Activated naive CD4-positive, alpha-beta T cell treated with anti-CD3 and anti-CD28 coated beads for 36 hours (primary cell): ENCODE measurements at regions not wholly inside any gene's neighbourhood (a gene's known extent, or its start where the extent isn't known, plus 50 kb on each side); places are given as distances from the start of the nearest gene placed in this dataset.

Experiments used
- CTCF ChIA-PET: fragments of 350-600 bp; sonication (Branson Sonifier 250); formaldehyde crosslinking; loops from one replicate; lab custom pipeline; 2021; ENCODE audit warnings: antibody characterized with exemption; lab: Charles Lee
- DNase-seq: peaks from one replicate; pipeline ENCODE4 v3.0.0-alpha.2; 2020
- H3K27ac Mint-ChIP-seq: one replicate; pipeline ENCODE4 v1.8.0; 2021; ENCODE audit warnings: mild to moderate bottlenecking, mixed read lengths
- H3K27me3 Mint-ChIP-seq: one replicate; pipeline ENCODE4 v1.8.0; 2021; ENCODE audit warnings: low read depth, mixed read lengths
- H3K36me3 Mint-ChIP-seq: one replicate; pipeline ENCODE4 v1.8.0; 2021; ENCODE audit warnings: low read depth, mixed read lengths
- H3K4me1 Mint-ChIP-seq: one replicate; pipeline ENCODE4 v1.8.0; 2021; ENCODE audit warnings: low read depth, mixed read lengths
- H3K4me3 Mint-ChIP-seq: one replicate; pipeline ENCODE4 v1.8.0; 2021; ENCODE audit warnings: mild to moderate bottlenecking, moderate library complexity, mixed read lengths
- H3K9me3 Mint-ChIP-seq: one replicate; pipeline ENCODE4 v1.8.0; 2021; ENCODE audit warnings: mixed read lengths
- intact Hi-C: fragments of 100-400 bp; cut with micrococcal nuclease; formaldehyde crosslinking; loops from one replicate; pipeline ENCODE4 v1.15.1; 2023

- no peak for DNase-seq
- intact Hi-C loops, result no loop called here
- Mint-ChIP-seq H3K4me1 (no peaks in the 10 kb centered on the region), H3K27me3 (peaks cover 2% of the 10 kb centered on the region), H3K27ac (no peak overlapping the region), H3K4me3 (no peak overlapping the region), H3K36me3 (no peaks in the 10 kb centered on the region), H3K9me3 (peaks cover 10% of the 10 kb centered on the region)
- CTCF ChIA-PET, result no interaction called here
Observed at GRCh38 chr11:131274233-131274632, 96.2 kb upstream of the NTM start.

- Mint-ChIP-seq H3K36me3 (no peaks in the 10 kb centered on the region), H3K27ac (no peak overlapping the region), H3K4me3 (no peak overlapping the region), H3K9me3 (peaks cover 7% of the 10 kb centered on the region), H3K27me3 (peaks cover 2% of the 10 kb centered on the region), H3K4me1 (no peaks in the 10 kb centered on the region)
- intact Hi-C loops, result no loop called here
- CTCF ChIA-PET, result no interaction called here
- DNase-seq, result no peak
Observed at GRCh38 chr11:131275580-131275979, 94.8 kb upstream of the NTM start.

GRCh38 chr11:131278472-131278871 is 91.9 kb upstream of the NTM start:
- H3K27ac Mint-ChIP-seq, result no peak overlapping the region
- no peaks in the 10 kb centered on the region for H3K27me3 Mint-ChIP-seq
- CTCF ChIA-PET, result no interaction called here
- no peak overlapping the region for H3K4me3 Mint-ChIP-seq
- no peaks in the 10 kb centered on the region for H3K36me3 Mint-ChIP-seq
- no peaks in the 10 kb centered on the region for H3K9me3 Mint-ChIP-seq
- DNase-seq, result no peak
- no peaks in the 10 kb centered on the region for H3K4me1 Mint-ChIP-seq
- intact Hi-C loops, result no loop called here

GRCh38 chr11:131279654-131280384 is 90.6 kb upstream of the NTM start:
- no peak overlapping the region for H3K4me3 Mint-ChIP-seq
- H3K9me3 Mint-ChIP-seq, result no peaks in the 10 kb centered on the region
- no peaks in the 10 kb centered on the region for H3K27me3 Mint-ChIP-seq
- no peaks in the 10 kb centered on the region for H3K4me1 Mint-ChIP-seq
- H3K36me3 Mint-ChIP-seq, result no peaks in the 10 kb centered on the region
- CTCF ChIA-PET, result no interaction called here
- H3K27ac Mint-ChIP-seq, result no peak overlapping the region
- no peak for DNase-seq
- intact Hi-C loops, result no loop called here

GRCh38 chr11:131281316-131281715 is 89.1 kb upstream of the NTM start:
- intact Hi-C loops, result no loop called here
- no peak overlapping the region for H3K27ac Mint-ChIP-seq
- H3K4me3 Mint-ChIP-seq, result no peak overlapping the region
- H3K4me1 Mint-ChIP-seq, result no peaks in the 10 kb centered on the region
- CTCF ChIA-PET, result no interaction called here
- no peak for DNase-seq
- H3K9me3 Mint-ChIP-seq, result no peaks in the 10 kb centered on the region
- H3K27me3 Mint-ChIP-seq, result no peaks in the 10 kb centered on the region
- H3K36me3 Mint-ChIP-seq, result no peaks in the 10 kb centered on the region

GRCh38 chr11:131284041-131284440 is 86.4 kb upstream of the NTM start:
- H3K27me3 Mint-ChIP-seq, result no peaks in the 10 kb centered on the region
- DNase-seq, result no peak
- intact Hi-C loops, result no loop called here
- no peaks in the 10 kb centered on the region for H3K4me1 Mint-ChIP-seq
- CTCF ChIA-PET, result no interaction called here
- no peak overlapping the region for H3K4me3 Mint-ChIP-seq
- H3K36me3 Mint-ChIP-seq, result no peaks in the 10 kb centered on the region
- H3K27ac Mint-ChIP-seq, result no peak overlapping the region
- H3K9me3 Mint-ChIP-seq, result no peaks in the 10 kb centered on the region

GRCh38 chr11:131288521-131289091 is 81.8 kb upstream of the NTM start:
- Mint-ChIP-seq H3K9me3 (no peaks in the 10 kb centered on the region), H3K4me1 (no peaks in the 10 kb centered on the region), H3K27me3 (peaks cover 2% of the 10 kb centered on the region), H3K4me3 (no peak overlapping the region), H3K27ac (no peak overlapping the region), H3K36me3 (no peaks in the 10 kb centered on the region)
- intact Hi-C loops, result no loop called here
- no peak for DNase-seq
- CTCF ChIA-PET, result no interaction called here

- intact Hi-C loops, result no loop called here
- CTCF ChIA-PET, result interaction anchor here (1.0 kb wide), 1 partner anchor 94 kb away, joined by 3 read pairs; no protein-coding TSS in a partner anchor
- no peak for DNase-seq
- Mint-ChIP-seq H3K27me3 (peaks cover 2% of the 10 kb centered on the region), H3K9me3 (no peaks in the 10 kb centered on the region), H3K4me3 (no peak overlapping the region), H3K4me1 (no peaks in the 10 kb centered on the region), H3K27ac (no peak overlapping the region), H3K36me3 (no peaks in the 10 kb centered on the region)
Observed at GRCh38 chr11:131290185-131290584, 80.2 kb upstream of the NTM start.

GRCh38 chr11:131295986-131296385 is 74.4 kb upstream of the NTM start:
- CTCF ChIA-PET, result no interaction called here
- Mint-ChIP-seq H3K36me3 (no peaks in the 10 kb centered on the region), H3K27ac (no peak overlapping the region), H3K4me3 (no peak overlapping the region), H3K9me3 (peaks cover 4% of the 10 kb centered on the region), H3K27me3 (peaks cover 25% of the 10 kb centered on the region), H3K4me1 (no peaks in the 10 kb centered on the region)
- intact Hi-C loops, result no loop called here
- DNase-seq, result no peak

GRCh38 chr11:131297441-131297840 is 73.0 kb upstream of the NTM start:
- no peak for DNase-seq
- H3K9me3 Mint-ChIP-seq, result peaks cover 4% of the 10 kb centered on the region
- no peak overlapping the region for H3K4me3 Mint-ChIP-seq
- H3K27ac Mint-ChIP-seq, result no peak overlapping the region
- intact Hi-C loops, result no loop called here
- peaks cover 29% of the 10 kb centered on the region for H3K27me3 Mint-ChIP-seq
- no peaks in the 10 kb centered on the region for H3K4me1 Mint-ChIP-seq
- H3K36me3 Mint-ChIP-seq, result no peaks in the 10 kb centered on the region
- CTCF ChIA-PET, result interaction anchor here (0.6 kb wide), 1 partner anchor 398 kb away, joined by 3 read pairs; no protein-coding TSS in a partner anchor

GRCh38 chr11:131299598-131300438 is 70.6 kb upstream of the NTM start:
- CTCF ChIA-PET, result interaction anchor here (0.7 kb wide), 1 partner anchor 7 kb away, joined by 3 read pairs; no protein-coding TSS in a partner anchor
- H3K36me3 Mint-ChIP-seq, result no peaks in the 10 kb centered on the region

GRCh38 chr11:131300439-131300717 is 70.0 kb upstream of the NTM start:
- CTCF ChIA-PET, result interaction anchor here (0.7 kb wide), 1 partner anchor 8 kb away, joined by 3 read pairs; no protein-coding TSS in a partner anchor
- Mint-ChIP-seq H3K36me3 (no peaks in the 10 kb centered on the region), H3K9me3 (peaks cover 4% of the 10 kb centered on the region), H3K4me3 (no peak overlapping the region), H3K27ac (no peak overlapping the region), H3K4me1 (no peaks in the 10 kb centered on the region), H3K27me3 (peaks cover 29% of the 10 kb centered on the region)
- DNase-seq, result no peak
- intact Hi-C loops, result no loop called here

More at GRCh38 chr11:131299598-131300438, 70.6 kb upstream of the NTM start:
- Mint-ChIP-seq H3K4me3 (no peak overlapping the region), H3K27ac (no peak overlapping the region), H3K27me3 (peaks cover 29% of the 10 kb centered on the region), H3K4me1 (no peaks in the 10 kb centered on the region), H3K9me3 (peaks cover 4% of the 10 kb centered on the region)
- no peak for DNase-seq
- intact Hi-C loops, result no loop called here
